Duodenal mucosa (tissue), 2 donors: ENCODE measurements at regions not wholly inside any gene's neighbourhood (a gene's known extent, or its start where the extent isn't known, plus 50 kb on each side); places are given as distances from the start of the nearest gene placed in this dataset.

ENCODE experiments used
- H3K27ac ChIP-seq: one replicate; pipeline ENCODE4 v1.7.0; 2013; ENCODE audit warnings: low read depth, low read length
- H3K27me3 ChIP-seq, 2 donors: one replicate each; pipeline ENCODE4 v1.7.0; 2013; ENCODE audit warnings: low read length in 2 of 2, control low read depth in 1 of 2; ENCODE audit not compliant: insufficient read depth in 2 of 2, control insufficient read depth in 1 of 2
- H3K36me3 ChIP-seq, 2 donors: one replicate each; pipeline ENCODE4 v1.7.0; 2013; ENCODE audit warnings: low read length in 2 of 2, control low read depth in 1 of 2; ENCODE audit not compliant: insufficient read depth in 2 of 2, control insufficient read depth in 1 of 2
- H3K4me1 ChIP-seq, 2 donors: one replicate each; pipeline ENCODE4 v1.7.0; 2013; ENCODE audit warnings: low read length in 2 of 2, control low read depth in 1 of 2; ENCODE audit not compliant: insufficient read depth in 2 of 2, control insufficient read depth in 1 of 2
- H3K4me3 ChIP-seq, 2 donors: one replicate each; pipeline ENCODE4 v1.7.0; 2013; ENCODE audit warnings: low read length in 2 of 2, low read depth in 1 of 2
- H3K9ac ChIP-seq, 2 donors: one replicate each; pipeline ENCODE4 v1.7.0; 2013; ENCODE audit warnings: low read length in 2 of 2, low read depth in 1 of 2
- H3K9me3 ChIP-seq, 2 donors: one replicate each; pipeline ENCODE4 v1.7.0; 2013; ENCODE audit warnings: low read length in 2 of 2, control low read depth in 1 of 2; ENCODE audit not compliant: control insufficient read depth in 1 of 2

- Histone ChIP-seq H3K9me3 (no peaks in the 10 kb centered on the region), H3K4me1 (no peaks in the 10 kb centered on the region), H3K36me3 (peaks cover 2 to 34% of the 10 kb centered on the region in 2 donors), H3K27ac (no peak overlapping the region), H3K4me3 (no peak overlapping the region), H3K9ac (no peak overlapping the region), H3K27me3 (no peaks in the 10 kb centered on the region)
Measured at GRCh38 chr5:146254223-146254622, 50.8 kb downstream of the RBM27 start.

- H3K4me1 ChIP-seq: no peaks in the 10 kb centered on the region
- no peaks in the 10 kb centered on the region for H3K27me3 ChIP-seq
- peaks cover 21 to 61% of the 10 kb centered on the region in 2 donors for H3K36me3 ChIP-seq
- H3K9ac ChIP-seq: no peak overlapping the region
- H3K4me3 ChIP-seq: no peak overlapping the region
- H3K27ac ChIP-seq: no peak overlapping the region
- H3K9me3 ChIP-seq: no peaks in the 10 kb centered on the region
Measured at GRCh38 chr5:146273109-146273508, 65.5 kb upstream of the POU4F3 start.

- Histone ChIP-seq H3K4me1 (no peaks in the 10 kb centered on the region), H3K27ac (no peak overlapping the region), H3K36me3 (peaks cover 0 to 17% of the 10 kb centered on the region in 2 donors)
Measured at GRCh38 chr5:146283344-146283761, 55.3 kb upstream of the POU4F3 start.

GRCh38 chr5:146284016-146284415, 54.6 kb upstream of the POU4F3 start:
- Histone ChIP-seq H3K36me3 (peaks cover 0 to 15% of the 10 kb centered on the region in 2 donors), H3K4me3 (no peak overlapping the region), H3K27me3 (no peaks in the 10 kb centered on the region), H3K27ac (no peak overlapping the region), H3K9me3 (no peaks in the 10 kb centered on the region), H3K4me1 (no peaks in the 10 kb centered on the region), H3K9ac (no peak overlapping the region)

More at GRCh38 chr5:146283344-146283761, 55.3 kb upstream of the POU4F3 start:
- Histone ChIP-seq H3K9me3 (no peaks in the 10 kb centered on the region), H3K4me3 (no peak overlapping the region), H3K27me3 (no peaks in the 10 kb centered on the region), H3K9ac (no peak overlapping the region)
